Mesenchymal stem cell (in vitro differentiated cells and primary cell): ENCODE measurements at regions not wholly inside any gene's neighbourhood (a gene's known extent, or its start where the extent isn't known, plus 50 kb on each side); places are given as distances from the start of the nearest gene placed in this dataset.

Experiments
- DNase-seq: peaks from one replicate; pipeline ENCODE4 v3.0.0-alpha.2; 2013
- H2AFZ ChIP-seq: one replicate; pipeline ENCODE4 v1.6.1; 2013; ENCODE audit warnings: low read depth, mild to moderate bottlenecking, control low read depth, inconsistent platforms, low read length, moderate library complexity
- H2AK5ac ChIP-seq: 2 replicates; pipeline ENCODE4 v1.6.1; 2013; ENCODE audit warnings: low read length, moderate library complexity, mild to moderate bottlenecking, inconsistent platforms; ENCODE audit not compliant: severe bottlenecking
- H2BK120ac ChIP-seq: one replicate; pipeline ENCODE4 v1.6.1; 2013; ENCODE audit warnings: low read depth, mild to moderate bottlenecking, inconsistent platforms, low read length, moderate library complexity
- H2BK12ac ChIP-seq, 2 experiments: one replicate each; pipeline ENCODE4 v1.6.1; 2013; ENCODE audit warnings: inconsistent platforms in 2 of 2, low read length in 2 of 2, mild to moderate bottlenecking in 2 of 2, moderate library complexity in 2 of 2, control low read depth in 1 of 2
- H2BK15ac ChIP-seq: one replicate; pipeline ENCODE4 v1.6.1; 2013; ENCODE audit warnings: mild to moderate bottlenecking, low read depth, inconsistent platforms; ENCODE audit not compliant: poor library complexity, severe bottlenecking
- H2BK5ac ChIP-seq: 2 replicates; pipeline ENCODE4 v1.6.1; 2013; ENCODE audit warnings: low read depth, mild to moderate bottlenecking, low read length, control low read depth, inconsistent platforms; ENCODE audit not compliant: poor library complexity, severe bottlenecking
- H3K14ac ChIP-seq, 2 experiments: one replicate each; pipeline ENCODE4 v1.6.1; 2013; ENCODE audit warnings: inconsistent platforms in 2 of 2, low read length in 2 of 2, control low read depth in 1 of 2, mild to moderate bottlenecking in 1 of 2, moderate library complexity in 1 of 2
- H3K18ac ChIP-seq, 2 experiments: one replicate each; pipeline ENCODE4 v1.6.1; 2013; ENCODE audit warnings: inconsistent platforms in 2 of 2, low read length in 2 of 2, control low read depth in 1 of 2, low read depth in 1 of 2, mild to moderate bottlenecking in 1 of 2
- H3K23ac ChIP-seq, 2 experiments: one replicate each; pipeline ENCODE4 v1.6.1; 2013; ENCODE audit warnings: inconsistent platforms in 2 of 2, low read length in 2 of 2, mild to moderate bottlenecking in 2 of 2, moderate library complexity in 2 of 2, control low read depth in 1 of 2
- H3K27ac ChIP-seq: 2 replicates; pipeline ENCODE4 v1.5.1; 2013; ENCODE audit warnings: mild to moderate bottlenecking, moderate library complexity, low read length, control low read depth, inconsistent platforms; ENCODE audit not compliant: poor library complexity, severe bottlenecking
- H3K27me3 ChIP-seq, 2 experiments: 2 replicates each; pipeline versions ENCODE4 v1.6.1 to v1.7.0; 2013; ENCODE audit warnings: low read length in 2 of 2, mild to moderate bottlenecking in 2 of 2, moderate library complexity in 2 of 2, control low read depth in 1 of 2, inconsistent platforms in 1 of 2; ENCODE audit not compliant: control insufficient read depth in 1 of 2, insufficient read depth in 1 of 2
- H3K36me3 ChIP-seq, 2 experiments: 2 replicates each; pipeline versions ENCODE4 v1.6.1 to v1.7.0; 2013; ENCODE audit warnings: low read length in 2 of 2, control low read depth in 1 of 2, inconsistent platforms in 1 of 2, low read depth in 1 of 2, mild to moderate bottlenecking in 1 of 2; ENCODE audit not compliant: insufficient read depth in 2 of 2, control insufficient read depth in 1 of 2
- H3K4ac ChIP-seq, 2 experiments: one replicate each; pipeline ENCODE4 v1.6.1; 2013; ENCODE audit warnings: inconsistent platforms in 2 of 2, low read length in 2 of 2, mild to moderate bottlenecking in 2 of 2, moderate library complexity in 2 of 2, control low read depth in 1 of 2, low read depth in 1 of 2
- H3K4me1 ChIP-seq: 2 replicates; pipeline ENCODE4 v1.6.1; 2013; ENCODE audit warnings: low read depth, low read length, control low read depth; ENCODE audit not compliant: control insufficient read depth, insufficient read depth
- H3K4me2 ChIP-seq: 2 replicates; pipeline ENCODE4 v1.6.1; 2013; ENCODE audit warnings: low read length, mild to moderate bottlenecking, inconsistent platforms; ENCODE audit not compliant: poor library complexity, severe bottlenecking
- H3K4me3 ChIP-seq, 2 experiments: 2 replicates each; pipeline versions ENCODE4 v1.5.1 to v1.7.0; 2013; ENCODE audit warnings: low read length in 2 of 2, mild to moderate bottlenecking in 2 of 2, control low read depth in 1 of 2, low read depth in 1 of 2; ENCODE audit not compliant: insufficient read depth in 1 of 2
- H3K79me1 ChIP-seq: replicated peaks from 2 replicates; pipeline ENCODE4 v1.6.1; 2013; ENCODE audit warnings: mild to moderate bottlenecking, control low read depth, low read length, inconsistent platforms; ENCODE audit not compliant: poor library complexity, severe bottlenecking
- H3K9ac ChIP-seq: 2 replicates; pipeline ENCODE4 v1.7.0; 2013; ENCODE audit warnings: mild to moderate bottlenecking, low read length, moderate library complexity
- H3K9me3 ChIP-seq: 2 replicates; pipeline ENCODE4 v1.7.0; 2013; ENCODE audit warnings: mild to moderate bottlenecking, low read length; ENCODE audit not compliant: control insufficient read depth
- H4K8ac ChIP-seq: one replicate; pipeline ENCODE4 v1.6.1; 2013; ENCODE audit warnings: inconsistent platforms, mild to moderate bottlenecking, low read length, moderate library complexity
- H4K91ac ChIP-seq: one replicate; pipeline ENCODE4 v1.6.1; 2013; ENCODE audit warnings: mild to moderate bottlenecking, low read length, inconsistent platforms
- WGBS: methylation state at CpG from one replicate; pipeline ENCODE4 v1.1.7; 2013; ENCODE audit warnings: mixed read lengths; 5-methylcytosine and 5-hydroxymethylcytosine counted together

- no peak overlapping the region for H3K9ac ChIP-seq
- no peak overlapping the region for H3K4ac ChIP-seq
- no peak overlapping the region for H3K18ac ChIP-seq
- H3K4me1 ChIP-seq = no peaks in the 10 kb centered on the region
- H4K91ac ChIP-seq = no peak overlapping the region
- no peak overlapping the region for H2AK5ac ChIP-seq
- no peak overlapping the region for H2BK15ac ChIP-seq
- DNase-seq = no peak
- no peak overlapping the region for H3K23ac ChIP-seq
- no peak overlapping the region for H4K8ac ChIP-seq
- H3K36me3 ChIP-seq = no peaks in the 10 kb centered on the region
- peaks cover 15% of the 10 kb centered on the region for H3K9me3 ChIP-seq
- H3K27ac ChIP-seq = no peak overlapping the region
- H3K27me3 ChIP-seq = no peaks in the 10 kb centered on the region
- no peak overlapping the region for H3K14ac ChIP-seq
- no peaks in the 10 kb centered on the region for H3K79me1 ChIP-seq
- H3K4me3 ChIP-seq = no peak overlapping the region
- no peak overlapping the region for H2BK120ac ChIP-seq
- 93% methylated on average over 6 of the region's 6 CpGs for WGBS
- no peak overlapping the region for H2BK12ac ChIP-seq
- no peak overlapping the region for H2AFZ ChIP-seq
- no peak overlapping the region for H3K4me2 ChIP-seq
- no peak overlapping the region for H2BK5ac ChIP-seq
Measured at GRCh38 chr5:25881318-25882036, 1156.9 kb downstream of the CDH9 start.

- H2AFZ ChIP-seq = no peak overlapping the region
- no peaks in the 10 kb centered on the region for H3K36me3 ChIP-seq
- H4K91ac ChIP-seq = no peak overlapping the region
- H3K9ac ChIP-seq = no peak overlapping the region
- no peak overlapping the region for H3K4ac ChIP-seq
- H3K4me1 ChIP-seq = no peaks in the 10 kb centered on the region
- H3K9me3 ChIP-seq = no peaks in the 10 kb centered on the region
- H3K27ac ChIP-seq = no peak overlapping the region
- no peak overlapping the region for H3K23ac ChIP-seq
- no peak overlapping the region for H3K14ac ChIP-seq
- H3K4me2 ChIP-seq = no peak overlapping the region
- H3K27me3 ChIP-seq = no peaks in the 10 kb centered on the region
- H2BK12ac ChIP-seq = no peak overlapping the region
- 88% methylated on average over 3 of the region's 3 CpGs for WGBS
- no peak for DNase-seq
- no peaks in the 10 kb centered on the region for H3K79me1 ChIP-seq
- no peak overlapping the region for H3K18ac ChIP-seq
- no peak overlapping the region for H2BK15ac ChIP-seq
- H2BK120ac ChIP-seq = no peak overlapping the region
- no peak overlapping the region for H2AK5ac ChIP-seq
- no peak overlapping the region for H2BK5ac ChIP-seq
- H4K8ac ChIP-seq = no peak overlapping the region
- H3K4me3 ChIP-seq = no peak overlapping the region
Measured at GRCh38 chr5:25863811-25864210, 1174.6 kb downstream of the CDH9 start.

- H2AFZ ChIP-seq = no peak overlapping the region
- no peak overlapping the region for H2BK12ac ChIP-seq
- H3K4me3 ChIP-seq = no peak overlapping the region
- H2BK5ac ChIP-seq = no peak overlapping the region
- no peak overlapping the region for H3K9ac ChIP-seq
- no peak overlapping the region for H3K4ac ChIP-seq
- no peaks in the 10 kb centered on the region for H3K79me1 ChIP-seq
- WGBS = 100% methylated on average over 1 of the region's 2 CpGs
- H4K91ac ChIP-seq = no peak overlapping the region
- no peak overlapping the region for H3K14ac ChIP-seq
- DNase-seq = no peak
- no peak overlapping the region for H2BK120ac ChIP-seq
- H2AK5ac ChIP-seq = no peak overlapping the region
- no peak overlapping the region for H3K27ac ChIP-seq
- H3K9me3 ChIP-seq = no peaks in the 10 kb centered on the region
- H3K4me2 ChIP-seq = no peak overlapping the region
- H4K8ac ChIP-seq = no peak overlapping the region
- H3K36me3 ChIP-seq = no peaks in the 10 kb centered on the region
- H3K23ac ChIP-seq = no peak overlapping the region
- no peaks in the 10 kb centered on the region for H3K27me3 ChIP-seq
- no peak overlapping the region for H3K18ac ChIP-seq
- no peaks in the 10 kb centered on the region for H3K4me1 ChIP-seq
- no peak overlapping the region for H2BK15ac ChIP-seq
Measured at GRCh38 chr5:25862276-25862675, 1176.1 kb downstream of the CDH9 start.

GRCh38 chr5:25858019-25858418 is 1180.4 kb downstream of the CDH9 start:
- Histone ChIP-seq H2BK12ac (no peak overlapping the region), H3K79me1 (no peaks in the 10 kb centered on the region), H3K23ac (no peak overlapping the region), H3K4me3 (no peak overlapping the region), H4K8ac (no peak overlapping the region), H3K36me3 (no peaks in the 10 kb centered on the region), H3K4me2 (no peak overlapping the region), H2AFZ (no peak overlapping the region), H3K4me1 (no peaks in the 10 kb centered on the region), H3K27ac (no peak overlapping the region), H2BK5ac (no peak overlapping the region), H3K9me3 (no peaks in the 10 kb centered on the region), H3K27me3 (no peaks in the 10 kb centered on the region), H3K9ac (no peak overlapping the region), H4K91ac (no peak overlapping the region), H2BK120ac (no peak overlapping the region), H3K4ac (no peak overlapping the region), H2BK15ac (no peak overlapping the region), H3K18ac (no peak overlapping the region), H3K14ac (no peak overlapping the region), H2AK5ac (no peak overlapping the region)
- DNase-seq = no peak
- WGBS = 44% methylated on average over 4 of the region's 6 CpGs
